ENCODE measurements at regions not wholly inside any gene's neighbourhood (a gene's known extent, or its start where the extent isn't known, plus 50 kb on each side); places are given as distances from the start of the nearest gene placed in this dataset.
A peak's percentile ranks its signal among the peaks of the same experiment; 100 is the strongest.

GRCh38 chr13:29918845-29919244, 68.4 kb upstream of the UBL3 start:
- no peak for DNase-seq
- H3K36me3 ChIP-seq (ENCODE audit: control insufficient read depth in 1 of 2, insufficient read depth in 2 of 2, low read depth in 1 of 2, low read length in 2 of 2) = no peaks in the 10 kb centered on the region

GRCh38 chr13:29917650-29918049, 67.2 kb upstream of the UBL3 start:
- H3K23ac ChIP-seq (ENCODE audit: low read length in 2 of 2) = no peak overlapping the region
- H2AFZ ChIP-seq (ENCODE audit: low read depth, low read length) = no peak overlapping the region
- H2BK5ac ChIP-seq (ENCODE audit: low read depth, low read length, poor library complexity, severe bottlenecking) = no peak overlapping the region
- DNase-seq = peak; percentile 35
- no peak overlapping the region for H2AK5ac ChIP-seq (ENCODE audit: low read length, severe bottlenecking)
- peaks cover 11% of the 10 kb centered on the region for H3K4me1 ChIP-seq (ENCODE audit: control insufficient read depth, insufficient read depth, low read depth, low read length)
- WGBS = 82% methylated on average over 3 of the region's 3 CpGs
- no peak overlapping the region for H3K27ac ChIP-seq (ENCODE audit: low read length, poor library complexity, severe bottlenecking)
- no peaks in the 10 kb centered on the region for H3K79me1 ChIP-seq (replicated peaks; ENCODE audit: low read length, poor library complexity, severe bottlenecking)
- H3K4me3 ChIP-seq (ENCODE audit: insufficient read depth in 1 of 2, low read depth in 1 of 2, low read length in 2 of 2) = no peak overlapping the region
- H3K27me3 ChIP-seq (ENCODE audit: control insufficient read depth in 1 of 2, insufficient read depth in 1 of 2, low read length in 2 of 2) = no peaks in the 10 kb centered on the region
- H3K9ac ChIP-seq (ENCODE audit: low read length) = no peak overlapping the region
- no peak overlapping the region for H2BK120ac ChIP-seq (ENCODE audit: low read depth, low read length)
- H3K4me2 ChIP-seq (ENCODE audit: low read length, poor library complexity, severe bottlenecking) = no peak overlapping the region
- H3K14ac ChIP-seq (ENCODE audit: low read length in 2 of 2) = no peak overlapping the region
- H4K8ac ChIP-seq (ENCODE audit: low read length) = no peak overlapping the region
- no peak overlapping the region for H2BK15ac ChIP-seq (ENCODE audit: low read depth, poor library complexity, severe bottlenecking)
- H2BK12ac ChIP-seq (ENCODE audit: low read length in 2 of 2) = no peak overlapping the region
- no peaks in the 10 kb centered on the region for H3K36me3 ChIP-seq (ENCODE audit: control insufficient read depth in 1 of 2, insufficient read depth in 2 of 2, low read depth in 1 of 2, low read length in 2 of 2)
- no peak overlapping the region for H3K4ac ChIP-seq (ENCODE audit: low read depth in 1 of 2, low read length in 2 of 2)
- no peak overlapping the region for H3K18ac ChIP-seq (ENCODE audit: low read depth in 1 of 2, low read length in 2 of 2)
- H3K9me3 ChIP-seq (ENCODE audit: control insufficient read depth, low read length) = no peaks in the 10 kb centered on the region
- no peak overlapping the region for H4K91ac ChIP-seq (ENCODE audit: low read length)

More at GRCh38 chr13:29918845-29919244, 68.4 kb upstream of the UBL3 start:
- H2BK5ac ChIP-seq (ENCODE audit: low read depth, low read length, poor library complexity, severe bottlenecking) = no peak overlapping the region
- H3K23ac ChIP-seq (ENCODE audit: low read length in 2 of 2) = no peak overlapping the region
- H2BK15ac ChIP-seq (ENCODE audit: low read depth, poor library complexity, severe bottlenecking) = no peak overlapping the region
- no peaks in the 10 kb centered on the region for H3K9me3 ChIP-seq (ENCODE audit: control insufficient read depth, low read length)
- no peak overlapping the region for H3K4me3 ChIP-seq (ENCODE audit: insufficient read depth in 1 of 2, low read depth in 1 of 2, low read length in 2 of 2)
- no peak overlapping the region for H4K91ac ChIP-seq (ENCODE audit: low read length)
- H3K27me3 ChIP-seq (ENCODE audit: control insufficient read depth in 1 of 2, insufficient read depth in 1 of 2, low read length in 2 of 2) = no peaks in the 10 kb centered on the region
- no peak overlapping the region for H3K9ac ChIP-seq (ENCODE audit: low read length)
- H3K14ac ChIP-seq (ENCODE audit: low read length in 2 of 2) = no peak overlapping the region
- H3K4me2 ChIP-seq (ENCODE audit: low read length, poor library complexity, severe bottlenecking) = no peak overlapping the region
- WGBS = 100% methylated on average over 2 of the region's 4 CpGs
- no peak overlapping the region for H2AFZ ChIP-seq (ENCODE audit: low read depth, low read length)
- no peak overlapping the region for H4K8ac ChIP-seq (ENCODE audit: low read length)
- H3K4me1 ChIP-seq (ENCODE audit: control insufficient read depth, insufficient read depth, low read depth, low read length) = peaks cover 14% of the 10 kb centered on the region
- peak overlapping the region in 1 of 2 experiments; percentile 37 for H3K18ac ChIP-seq (ENCODE audit: low read depth in 1 of 2, low read length in 2 of 2)
- H2BK12ac ChIP-seq (ENCODE audit: low read length in 2 of 2) = peak overlapping the region in 1 of 2 experiments; percentile 72
- H2BK120ac ChIP-seq (ENCODE audit: low read depth, low read length) = no peak overlapping the region
- no peak overlapping the region for H3K4ac ChIP-seq (ENCODE audit: low read depth in 1 of 2, low read length in 2 of 2)
- H3K27ac ChIP-seq (ENCODE audit: low read length, poor library complexity, severe bottlenecking) = peak overlapping the region; percentile 57
- peak overlapping the region; percentile 85 for H2AK5ac ChIP-seq (ENCODE audit: low read length, severe bottlenecking)
- no peaks in the 10 kb centered on the region for H3K79me1 ChIP-seq (replicated peaks; ENCODE audit: low read length, poor library complexity, severe bottlenecking)

- Histone ChIP-seq H2BK120ac (ENCODE audit: low read depth, low read length) (no peak overlapping the region), H3K4ac (ENCODE audit: low read depth in 1 of 2, low read length in 2 of 2) (no peak overlapping the region), H3K23ac (ENCODE audit: low read length in 2 of 2) (no peak overlapping the region), H2BK5ac (ENCODE audit: low read depth, low read length, poor library complexity, severe bottlenecking) (no peak overlapping the region), H2BK15ac (ENCODE audit: low read depth, poor library complexity, severe bottlenecking) (no peak overlapping the region), H3K9ac (ENCODE audit: low read length) (no peak overlapping the region), H3K4me1 (ENCODE audit: control insufficient read depth, insufficient read depth, low read depth, low read length) (peaks cover 10% of the 10 kb centered on the region), H3K4me2 (ENCODE audit: low read length, poor library complexity, severe bottlenecking) (no peak overlapping the region), H2BK12ac (ENCODE audit: low read length in 2 of 2) (no peak overlapping the region), H3K27me3 (ENCODE audit: control insufficient read depth in 1 of 2, insufficient read depth in 1 of 2, low read length in 2 of 2) (no peaks in the 10 kb centered on the region), H4K8ac (ENCODE audit: low read length) (no peak overlapping the region), H4K91ac (ENCODE audit: low read length) (no peak overlapping the region), H3K79me1 (replicated peaks; ENCODE audit: low read length, poor library complexity, severe bottlenecking) (no peaks in the 10 kb centered on the region), H3K36me3 (ENCODE audit: control insufficient read depth in 1 of 2, insufficient read depth in 2 of 2, low read depth in 1 of 2, low read length in 2 of 2) (no peaks in the 10 kb centered on the region), H2AFZ (ENCODE audit: low read depth, low read length) (no peak overlapping the region), H3K27ac (ENCODE audit: low read length, poor library complexity, severe bottlenecking) (no peak overlapping the region), H3K18ac (ENCODE audit: low read depth in 1 of 2, low read length in 2 of 2) (no peak overlapping the region), H3K9me3 (ENCODE audit: control insufficient read depth, low read length) (no peaks in the 10 kb centered on the region), H2AK5ac (ENCODE audit: low read length, severe bottlenecking) (no peak overlapping the region), H3K4me3 (ENCODE audit: insufficient read depth in 1 of 2, low read depth in 1 of 2, low read length in 2 of 2) (no peak overlapping the region), H3K14ac (ENCODE audit: low read length in 2 of 2) (no peak overlapping the region)
- no peak for DNase-seq
- 91% methylated on average over 3 of the region's 3 CpGs for WGBS
These were observed 64.2 kb upstream of the UBL3 start for GRCh38 chr13:29914581-29914980.

- Histone ChIP-seq H3K4me2 (ENCODE audit: low read length, poor library complexity, severe bottlenecking) (no peak overlapping the region), H3K23ac (ENCODE audit: low read length in 2 of 2) (no peak overlapping the region), H3K9me3 (ENCODE audit: control insufficient read depth, low read length) (no peaks in the 10 kb centered on the region), H2BK5ac (ENCODE audit: low read depth, low read length, poor library complexity, severe bottlenecking) (no peak overlapping the region), H2BK15ac (ENCODE audit: low read depth, poor library complexity, severe bottlenecking) (no peak overlapping the region), H3K4ac (ENCODE audit: low read depth in 1 of 2, low read length in 2 of 2) (no peak overlapping the region), H2AK5ac (ENCODE audit: low read length, severe bottlenecking) (no peak overlapping the region), H3K79me1 (replicated peaks; ENCODE audit: low read length, poor library complexity, severe bottlenecking) (no peaks in the 10 kb centered on the region), H3K18ac (ENCODE audit: low read depth in 1 of 2, low read length in 2 of 2) (no peak overlapping the region), H2BK12ac (ENCODE audit: low read length in 2 of 2) (no peak overlapping the region), H3K27me3 (ENCODE audit: control insufficient read depth in 1 of 2, insufficient read depth in 1 of 2, low read length in 2 of 2) (no peaks in the 10 kb centered on the region), H3K9ac (ENCODE audit: low read length) (no peak overlapping the region), H4K8ac (ENCODE audit: low read length) (no peak overlapping the region), H3K4me3 (ENCODE audit: insufficient read depth in 1 of 2, low read depth in 1 of 2, low read length in 2 of 2) (no peak overlapping the region), H3K4me1 (ENCODE audit: control insufficient read depth, insufficient read depth, low read depth, low read length) (peaks cover 2% of the 10 kb centered on the region), H2BK120ac (ENCODE audit: low read depth, low read length) (no peak overlapping the region), H3K36me3 (ENCODE audit: control insufficient read depth in 1 of 2, insufficient read depth in 2 of 2, low read depth in 1 of 2, low read length in 2 of 2) (no peaks in the 10 kb centered on the region), H3K14ac (ENCODE audit: low read length in 2 of 2) (no peak overlapping the region), H3K27ac (ENCODE audit: low read length, poor library complexity, severe bottlenecking) (no peak overlapping the region), H4K91ac (ENCODE audit: low read length) (no peak overlapping the region), H2AFZ (ENCODE audit: low read depth, low read length) (no peak overlapping the region)
- no peak for DNase-seq
- WGBS = 70% methylated on average over 7 of the region's 7 CpGs
These were observed 61.5 kb upstream of the UBL3 start for GRCh38 chr13:29911781-29912418.

Data from mesenchymal stem cell (in vitro differentiated cells and primary cell).